NCI-H2107 treated with DMSO at 0.1 percent for 48 hours (cell line): ENCODE measurements at regions not wholly inside any gene's neighbourhood (a gene's known extent, or its start where the extent isn't known, plus 50 kb on each side); places are given as distances from the start of the nearest gene placed in this dataset.

Experiments used
- DNase-seq: peaks from one replicate; lab custom pipeline; 2025; ENCODE audit not compliant: unreplicated experiment; lab: John Stamatoyannopoulos, UW

DNA sequence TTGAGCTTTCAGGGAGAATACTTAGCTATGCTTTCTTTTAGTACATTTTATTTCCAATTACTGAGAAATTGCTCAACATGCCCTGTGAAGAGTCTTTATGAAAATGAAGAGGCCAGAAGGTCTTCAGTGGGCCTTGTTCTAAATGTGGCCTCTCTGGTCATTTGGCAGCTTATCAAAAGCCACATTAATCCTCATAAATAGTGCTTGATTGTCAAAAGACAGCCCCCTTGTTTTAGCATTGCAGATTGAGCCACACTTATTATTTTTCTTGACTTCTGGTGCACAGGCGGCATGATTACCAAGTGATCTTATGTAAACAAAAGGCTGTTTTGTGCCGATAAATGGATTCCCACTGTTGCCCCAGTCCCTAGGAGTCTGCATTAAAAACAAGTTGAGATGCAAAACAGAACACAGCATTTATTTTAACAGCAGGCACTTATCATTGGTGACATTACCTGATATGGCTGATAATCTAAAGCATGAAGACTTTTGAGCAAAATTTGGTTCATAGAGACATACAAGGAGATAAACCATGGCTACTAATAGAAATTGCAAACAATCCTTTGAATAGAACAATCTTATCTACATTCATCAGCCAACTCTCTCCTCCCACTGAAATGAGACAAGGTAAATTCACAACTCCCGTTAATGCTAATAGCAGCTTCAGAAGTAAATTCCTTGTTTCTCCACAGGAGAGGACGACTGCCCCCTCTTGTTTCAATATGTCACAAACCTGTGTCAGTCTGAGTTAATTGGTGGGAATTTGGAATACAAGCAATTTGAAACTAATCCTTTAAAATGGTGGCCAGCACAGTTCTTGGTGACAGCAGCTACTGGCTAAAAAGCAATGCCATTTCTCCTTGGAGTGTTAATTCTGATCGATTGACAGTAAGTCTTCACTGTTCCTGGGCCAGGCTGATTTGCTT is 194.3 kb downstream of the NSUN3 start:
- no peak for DNase-seq

DNA sequence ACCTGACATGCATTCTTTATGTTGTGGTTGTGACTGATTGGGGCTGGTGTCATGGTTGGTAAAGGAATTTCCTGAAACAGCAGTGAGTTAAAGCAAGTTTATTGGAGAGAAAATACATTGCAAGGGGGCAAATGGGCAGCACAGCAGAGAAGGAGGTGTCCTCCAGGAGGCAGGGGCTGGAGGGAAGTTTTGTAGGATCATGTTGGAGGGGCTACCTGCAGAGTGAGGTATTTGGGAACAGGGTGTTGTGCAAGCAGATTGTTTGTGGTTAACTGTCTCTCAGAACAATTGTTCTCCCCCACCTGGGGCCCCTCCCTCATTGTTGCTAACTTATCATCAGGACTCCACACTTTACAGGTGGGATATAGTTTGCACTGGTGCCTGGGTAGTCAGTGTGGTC is 196.0 kb downstream of the NSUN3 start:
- no peak for DNase-seq

DNA sequence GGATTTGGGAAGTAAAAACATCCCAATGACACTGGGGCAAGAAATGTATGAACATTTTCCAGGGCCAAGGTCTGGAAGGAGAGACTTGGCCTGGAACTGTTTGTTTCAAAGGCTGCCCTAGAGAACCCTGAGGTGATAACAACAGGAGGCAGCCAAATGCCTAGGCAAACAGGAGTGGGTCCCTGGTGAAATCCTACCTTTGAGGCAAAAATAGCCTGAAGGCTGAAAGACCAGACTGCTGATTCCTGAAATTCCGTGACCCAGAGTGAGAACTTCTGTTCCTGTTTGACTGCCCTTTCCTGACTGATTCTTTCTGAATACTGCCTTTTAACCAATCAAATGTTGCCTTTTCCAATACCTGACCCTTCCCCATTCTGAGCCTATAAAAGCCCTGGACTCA is 196.4 kb downstream of the NSUN3 start:
- no peak for DNase-seq

DNA sequence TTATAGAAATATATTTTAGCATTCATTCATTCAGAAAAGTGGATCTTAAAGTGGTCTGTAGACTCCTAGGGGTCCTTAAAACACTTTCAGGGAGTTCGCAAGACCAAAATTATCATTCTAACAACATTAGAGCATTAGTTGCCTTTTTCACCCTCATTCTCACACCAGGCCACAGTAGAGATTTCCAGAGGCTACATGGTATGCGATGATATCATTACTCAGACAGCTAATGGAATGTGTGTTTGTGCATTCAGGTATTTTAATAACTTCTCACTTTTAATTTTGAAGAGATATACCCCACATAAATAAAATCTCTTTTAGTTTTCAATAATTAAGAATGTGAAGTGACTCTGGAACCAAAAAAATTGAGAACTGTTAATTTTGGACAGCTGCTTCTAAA is 206.9 kb downstream of the NSUN3 start:
- no peak for DNase-seq

DNA sequence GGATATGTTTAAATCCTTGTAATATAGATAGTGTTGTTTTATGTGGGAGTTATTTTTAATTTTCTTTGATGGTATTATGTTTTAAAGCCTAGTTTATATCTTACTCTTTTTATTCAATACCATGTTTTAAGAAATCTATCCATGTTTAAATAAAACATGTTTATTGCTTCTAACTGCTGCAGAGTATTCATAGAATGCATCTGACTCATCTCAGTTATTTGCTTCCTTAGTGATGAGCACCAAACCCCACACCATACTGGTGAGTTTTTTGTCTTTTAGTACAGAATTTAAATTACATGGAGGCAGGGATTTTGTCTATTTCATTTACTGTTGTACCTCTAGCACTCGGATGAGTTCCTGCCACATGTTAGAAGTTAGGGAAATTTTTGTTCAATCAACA is 209.2 kb downstream of the NSUN3 start:
- no peak for DNase-seq

- DNase-seq: no peak
Observed at GRCh38 chr3:94280958-94281357, 218.1 kb downstream of the NSUN3 start.

DNA sequence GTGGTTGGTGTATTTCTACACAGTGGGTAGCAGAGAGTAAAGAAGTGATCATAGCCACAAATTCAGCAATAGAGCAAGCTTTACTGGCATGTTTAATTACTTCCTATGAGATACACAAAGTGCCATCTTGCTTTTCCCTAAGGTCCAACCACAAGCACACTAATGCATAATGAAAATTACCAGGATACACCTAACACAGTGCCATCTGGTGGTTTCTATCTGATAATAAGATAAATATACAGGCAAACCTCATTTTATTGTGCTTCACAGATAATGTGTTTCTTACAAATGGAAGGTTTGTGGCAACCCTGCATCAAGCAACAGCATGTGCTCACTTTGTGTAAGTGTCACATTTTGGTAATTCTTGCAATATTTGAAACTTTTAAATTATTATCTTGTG is 223.0 kb downstream of the NSUN3 start:
- no peak for DNase-seq

- no peak for DNase-seq
Observed at GRCh38 chr3:94291686-94292085, 228.8 kb downstream of the NSUN3 start.

GRCh38 chr3:94292151-94292550 is 229.3 kb downstream of the NSUN3 start:
- no peak for DNase-seq

DNA sequence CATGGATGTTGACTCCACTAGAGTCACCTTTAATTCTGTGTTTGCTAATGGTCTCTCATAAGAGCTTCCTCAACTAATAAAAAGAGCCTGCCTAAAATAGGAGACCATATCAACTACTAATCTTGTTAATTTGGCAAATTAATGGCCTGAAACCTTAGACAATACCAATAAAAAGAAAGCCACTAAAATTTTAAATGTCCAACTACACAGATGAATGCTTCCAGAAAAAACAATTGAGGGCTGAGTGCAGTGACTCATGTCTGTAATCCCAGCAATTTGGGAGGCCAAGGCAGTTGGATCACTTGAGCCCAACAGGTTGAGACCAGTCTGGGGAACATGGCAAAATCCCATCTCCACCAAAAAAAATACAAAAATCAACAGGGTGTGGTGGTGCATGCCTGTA is 230.9 kb downstream of the NSUN3 start:
- DNase-seq: no peak

- no peak for DNase-seq
Observed at GRCh38 chr3:94294806-94295205, 231.9 kb downstream of the NSUN3 start.

DNA sequence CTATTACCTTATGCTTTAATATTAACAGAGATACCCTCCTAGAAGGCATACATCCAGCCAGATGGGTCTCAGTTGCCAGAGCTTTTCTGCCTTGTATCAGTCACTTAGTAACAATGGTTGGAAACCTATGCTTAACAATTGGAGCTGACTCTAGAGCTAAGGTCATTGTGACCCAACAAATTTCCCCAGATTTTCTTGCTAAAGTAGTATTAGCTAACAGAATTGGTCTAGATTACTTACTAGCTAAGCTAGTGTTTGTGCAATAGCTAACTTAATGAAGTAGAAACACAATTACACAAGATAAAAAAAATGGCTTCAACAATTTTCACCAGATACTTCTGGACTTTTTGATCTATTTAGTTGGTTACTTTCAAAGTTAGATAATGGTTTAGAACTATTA is 236.9 kb downstream of the NSUN3 start:
- DNase-seq: no peak

DNA sequence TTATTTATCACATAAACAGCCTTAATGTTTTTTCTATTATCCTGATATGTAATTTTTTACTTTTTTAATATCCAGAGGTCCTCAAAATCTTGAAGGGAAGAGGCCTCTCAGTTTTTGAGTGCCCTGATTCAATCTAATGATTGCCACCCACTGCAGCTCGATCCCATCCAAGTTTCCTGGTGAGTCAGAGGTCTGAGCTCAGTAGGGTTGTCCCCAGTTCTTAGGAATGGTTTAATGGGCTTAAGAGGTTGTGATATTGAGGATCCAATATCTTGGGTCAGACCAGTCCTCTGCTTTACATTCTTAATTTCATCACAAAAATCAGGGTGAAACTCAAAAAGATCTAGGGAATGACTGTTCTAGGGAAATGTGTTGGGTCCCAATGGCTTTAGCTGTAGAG is 238.5 kb downstream of the NSUN3 start:
- no peak for DNase-seq

GRCh38 chr3:94303266-94303665 is 240.4 kb downstream of the NSUN3 start:
- DNase-seq: no peak

DNA sequence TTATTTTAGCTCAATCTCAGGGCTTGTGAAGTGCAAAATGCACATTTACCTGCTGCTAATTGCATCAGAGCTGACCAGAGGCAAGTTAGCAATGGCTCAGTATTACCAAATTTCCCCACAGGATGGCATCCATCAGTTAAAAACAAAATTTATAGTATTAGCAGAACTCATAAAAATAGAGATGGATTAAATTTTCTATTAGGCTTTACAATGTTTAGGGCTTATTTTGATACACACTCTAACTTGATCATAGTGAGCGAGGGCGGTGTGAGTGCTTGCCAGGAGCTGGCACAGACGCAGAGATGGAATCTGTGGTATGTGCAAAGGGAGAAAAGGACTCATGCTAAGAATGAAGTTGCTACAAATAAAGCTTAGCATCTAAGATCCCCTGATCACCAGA is 241.0 kb downstream of the NSUN3 start:
- no peak for DNase-seq

- no peak for DNase-seq
Observed at GRCh38 chr3:94304954-94305353, 242.1 kb downstream of the NSUN3 start.

- no peak for DNase-seq
Observed at GRCh38 chr3:94305835-94306611, 243.2 kb downstream of the NSUN3 start.

- DNase-seq: no peak
Observed at GRCh38 chr3:94307588-94307987, 244.7 kb downstream of the NSUN3 start.

- DNase-seq: no peak
Observed at GRCh38 chr3:94308767-94309166, 245.9 kb downstream of the NSUN3 start.

DNA sequence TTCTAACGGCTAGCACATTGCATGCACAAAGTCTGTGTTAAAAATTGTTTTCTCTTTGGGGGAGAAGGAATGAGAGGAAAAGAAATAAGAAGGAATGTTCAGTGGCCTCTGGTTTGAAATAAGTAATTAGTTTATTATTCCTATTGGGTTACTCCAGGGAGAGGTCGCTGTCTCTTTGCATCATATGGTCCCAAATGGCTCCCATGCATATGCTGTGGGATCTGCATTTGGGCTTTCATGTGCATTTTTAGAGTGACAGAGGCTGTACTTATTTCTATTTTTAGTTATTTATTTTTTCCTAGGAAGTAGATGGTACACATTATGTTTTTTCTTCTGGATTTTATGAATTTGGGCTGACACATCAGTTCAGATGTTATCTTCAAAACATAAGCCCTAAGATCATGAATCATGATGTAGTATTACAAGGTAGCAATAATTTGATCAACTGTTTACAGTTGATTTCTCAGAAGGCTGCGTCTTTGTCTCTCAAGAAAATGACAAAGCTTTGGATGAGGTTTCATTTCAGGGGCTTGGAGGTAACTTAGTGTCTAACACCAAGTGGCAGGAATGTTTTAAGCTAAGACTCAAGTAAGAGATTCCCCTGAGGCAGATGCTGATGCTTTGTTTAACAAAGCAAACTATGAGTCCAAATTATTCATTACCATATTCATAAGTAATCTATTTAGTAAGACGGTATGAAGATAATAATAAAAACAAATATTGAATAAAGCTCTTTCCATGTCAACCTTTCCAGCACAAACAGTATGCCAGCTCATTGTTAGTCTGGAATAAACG is 247.7 kb downstream of the NSUN3 start:
- no peak for DNase-seq

DNA sequence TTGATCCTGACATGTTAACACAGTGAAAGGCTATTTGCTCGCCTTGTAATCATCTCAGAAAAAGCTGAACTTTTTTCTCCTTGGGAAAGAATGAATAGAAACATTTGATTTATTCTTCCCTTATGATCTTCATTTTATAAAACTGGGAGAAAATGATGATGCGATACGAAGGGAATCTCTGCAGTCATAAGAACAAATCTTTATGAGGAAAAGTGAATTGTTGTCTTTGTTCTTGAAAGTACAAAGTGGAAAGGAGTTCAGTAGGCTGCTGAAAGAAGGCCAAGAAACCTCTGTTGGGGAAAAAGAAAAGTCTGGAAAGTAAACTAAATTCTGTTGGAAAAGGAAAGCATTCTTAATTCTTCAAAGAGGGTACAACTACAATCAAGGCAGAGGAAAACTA is 248.8 kb downstream of the NSUN3 start:
- DNase-seq: no peak
